ENCODE measurements at regions not wholly inside any gene's neighbourhood (a gene's known extent, or its start where the extent isn't known, plus 50 kb on each side); places are given as distances from the start of the nearest gene placed in this dataset.

- 88% methylated on average over 1 of the region's 1 CpG for WGBS (ENCODE audit: low lambda C conversion rate)
- Histone ChIP-seq H2AFZ (ENCODE audit: low read depth) (no peak overlapping the region), H3K36me3 (replicated peaks in 1 of 2; ENCODE audit: control insufficient read depth in 1 of 2, insufficient read depth in 2 of 2, low read length in 1 of 2) (no peaks in the 10 kb centered on the region), H3K27ac (ENCODE audit: low read depth in 2 of 2, low read length in 1 of 2) (no peak overlapping the region), H4K20me1 (ENCODE audit: insufficient read depth) (no peaks in the 10 kb centered on the region), H3K4me2 (no peak overlapping the region), H3K9me2 (no peaks in the 10 kb centered on the region), H3K9ac (no peak overlapping the region), H3K4me1 (ENCODE audit: control insufficient read depth in 1 of 2, insufficient read depth in 2 of 2, low read depth in 1 of 2, low read length in 1 of 2) (peaks cover 7 to 9% of the 10 kb centered on the region in 2 experiments; a peak in 2 of 4 replicates), H3F3A (replicated peaks; ENCODE audit: insufficient read depth) (peaks cover 11% of the 10 kb centered on the region), H3K4me3 (ENCODE audit: low read depth in 2 of 2, low read length in 1 of 2) (no peak overlapping the region), H3K27me3 (ENCODE audit: insufficient read depth) (no peaks in the 10 kb centered on the region), H3K79me2 (ENCODE audit: insufficient read depth) (no peaks in the 10 kb centered on the region), H3K9me3 (no peaks in the 10 kb centered on the region)
- no peak for TF ChIP-seq CTCF (IDR thresholded peaks at IDR 0.05)
- TF ChIP-seq, protein P1, sequence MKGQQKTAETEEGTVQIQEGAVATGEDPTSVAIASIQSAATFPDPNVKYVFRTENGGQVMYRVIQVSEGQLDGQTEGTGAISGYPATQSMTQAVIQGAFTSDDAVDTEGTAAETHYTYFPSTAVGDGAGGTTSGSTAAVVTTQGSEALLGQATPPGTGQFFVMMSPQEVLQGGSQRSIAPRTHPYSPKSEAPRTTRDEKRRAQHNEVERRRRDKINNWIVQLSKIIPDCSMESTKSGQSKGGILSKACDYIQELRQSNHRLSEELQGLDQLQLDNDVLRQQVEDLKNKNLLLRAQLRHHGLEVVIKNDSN (IDR thresholded peaks at IDR 0.05; ENCODE audit: borderline replicate concordance, low read depth): no peak
- TF ChIP-seq JUND (IDR thresholded peaks at IDR 0.05): no peak
- no peak for TF ChIP-seq TEAD4 (IDR thresholded peaks at IDR 0.05; ENCODE audit: borderline replicate concordance, insufficient read depth)
- no peak for TF ChIP-seq CHD2 (IDR thresholded peaks at IDR 0.05; ENCODE audit: low read length, partially characterized antibody)
- TF ChIP-seq RFX5 (IDR thresholded peaks at IDR 0.05; ENCODE audit: low read length): no peak
- no peak for TF ChIP-seq IRF3 (IDR thresholded peaks at IDR 0.05; ENCODE audit: low read depth, low read length)
- TF ChIP-seq, protein P2, sequence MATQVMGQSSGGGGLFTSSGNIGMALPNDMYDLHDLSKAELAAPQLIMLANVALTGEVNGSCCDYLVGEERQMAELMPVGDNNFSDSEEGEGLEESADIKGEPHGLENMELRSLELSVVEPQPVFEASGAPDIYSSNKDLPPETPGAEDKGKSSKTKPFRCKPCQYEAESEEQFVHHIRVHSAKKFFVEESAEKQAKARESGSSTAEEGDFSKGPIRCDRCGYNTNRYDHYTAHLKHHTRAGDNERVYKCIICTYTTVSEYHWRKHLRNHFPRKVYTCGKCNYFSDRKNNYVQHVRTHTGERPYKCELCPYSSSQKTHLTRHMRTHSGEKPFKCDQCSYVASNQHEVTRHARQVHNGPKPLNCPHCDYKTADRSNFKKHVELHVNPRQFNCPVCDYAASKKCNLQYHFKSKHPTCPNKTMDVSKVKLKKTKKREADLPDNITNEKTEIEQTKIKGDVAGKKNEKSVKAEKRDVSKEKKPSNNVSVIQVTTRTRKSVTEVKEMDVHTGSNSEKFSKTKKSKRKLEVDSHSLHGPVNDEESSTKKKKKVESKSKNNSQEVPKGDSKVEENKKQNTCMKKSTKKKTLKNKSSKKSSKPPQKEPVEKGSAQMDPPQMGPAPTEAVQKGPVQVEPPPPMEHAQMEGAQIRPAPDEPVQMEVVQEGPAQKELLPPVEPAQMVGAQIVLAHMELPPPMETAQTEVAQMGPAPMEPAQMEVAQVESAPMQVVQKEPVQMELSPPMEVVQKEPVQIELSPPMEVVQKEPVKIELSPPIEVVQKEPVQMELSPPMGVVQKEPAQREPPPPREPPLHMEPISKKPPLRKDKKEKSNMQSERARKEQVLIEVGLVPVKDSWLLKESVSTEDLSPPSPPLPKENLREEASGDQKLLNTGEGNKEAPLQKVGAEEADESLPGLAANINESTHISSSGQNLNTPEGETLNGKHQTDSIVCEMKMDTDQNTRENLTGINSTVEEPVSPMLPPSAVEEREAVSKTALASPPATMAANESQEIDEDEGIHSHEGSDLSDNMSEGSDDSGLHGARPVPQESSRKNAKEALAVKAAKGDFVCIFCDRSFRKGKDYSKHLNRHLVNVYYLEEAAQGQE (IDR thresholded peaks at IDR 0.05; ENCODE audit: low read depth, low read length): no peak
- TF ChIP-seq, protein P3, sequence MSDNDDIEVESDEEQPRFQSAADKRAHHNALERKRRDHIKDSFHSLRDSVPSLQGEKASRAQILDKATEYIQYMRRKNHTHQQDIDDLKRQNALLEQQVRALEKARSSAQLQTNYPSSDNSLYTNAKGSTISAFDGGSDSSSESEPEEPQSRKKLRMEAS (IDR thresholded peaks at IDR 0.05; ENCODE audit: low read depth): no peak
- no peak for TF ChIP-seq GATA2 (CRISPR knock-in tag; IDR thresholded peaks at IDR 0.05)
- no peak for TF ChIP-seq GABPA (IDR thresholded peaks at IDR 0.05; ENCODE audit: low read depth)
- TF ChIP-seq NRF1 (IDR thresholded peaks at IDR 0.05; ENCODE audit: low read depth, low read length): no peak
- no peak for TF ChIP-seq FOXJ3 (CRISPR knock-in tag; IDR thresholded peaks at IDR 0.05)
- TF ChIP-seq RAD21 (IDR thresholded peaks at IDR 0.05; ENCODE audit: low read length): no peak
- TF ChIP-seq RXRA (IDR thresholded peaks at IDR 0.05; ENCODE audit: borderline replicate concordance, low read depth): no peak
- no peak for TF ChIP-seq SIN3A (IDR thresholded peaks at IDR 0.05; ENCODE audit: borderline replicate concordance, low read depth, low read length)
- no peak for TF ChIP-seq YY1 (IDR thresholded peaks at IDR 0.05; ENCODE audit: low read depth)
- no peak for TF ChIP-seq POLR2AphosphoS5 (IDR thresholded peaks at IDR 0.05; ENCODE audit: low read depth, low read length)
- no peak for TF ChIP-seq TCF12 (IDR thresholded peaks at IDR 0.05)
- no peak for TF ChIP-seq FOXM1 (IDR thresholded peaks at IDR 0.05; ENCODE audit: low read depth)
- POLR2A ChIA-PET: no interaction called here
- DNase-seq: no peak
- CTCF ChIA-PET: no interaction called here
Measured at GRCh38 chr15:39431376-39431775, 149.5 kb upstream of the THBS1 start.

Data from SK-N-SH (cell line).